DOHH2 (cell line): ENCODE measurements at regions not wholly inside any gene's neighbourhood (a gene's known extent, or its start where the extent isn't known, plus 50 kb on each side); places are given as distances from the start of the nearest gene placed in this dataset.

Experiments used
- CTCF ChIP-seq: fragments of 200-600 bp; sonication (generic); IDR thresholded peaks from one replicate; pipeline ENCODE4 v1.5.1; 2014; ENCODE audit warnings: antibody characterized with exemption, mild to moderate bottlenecking, low read depth, low read length; ENCODE audit not compliant: poor library complexity, severe bottlenecking
- EZH2phosphoT487 ChIP-seq: fragments of 200-600 bp; sonication (generic); IDR thresholded peaks from 2 replicates; pipeline ENCODE4 v1.6.1; 2017; ENCODE audit warnings: borderline replicate concordance, mild to moderate bottlenecking, antibody characterized with exemption, low read length, moderate library complexity, mixed read lengths

GRCh38 chr10:131004276-131004675 lies 307.2 kb downstream of the TCERG1L start:
- TF ChIP-seq CTCF (no peak), EZH2phosphoT487 (no peak)
